Body of pancreas (tissue), 4 donors: ENCODE measurements at regions not wholly inside any gene's neighbourhood (a gene's known extent, or its start where the extent isn't known, plus 50 kb on each side); places are given as distances from the start of the nearest gene placed in this dataset.
"Not testable (repeated sequence)": the region's sequence is repeated elsewhere in the genome, so short reads cannot be mapped to it uniquely, and the experiment has no call there.

Source experiments
- ATAC-seq: fragments of 150-250 bp; one replicate; pipeline ENCODE4 v1.9.1; 2016
- DNase-seq, 4 donors: peaks; one replicate each; pipeline ENCODE4 v3.0.0-alpha.2; 2019
- H3K27ac ChIP-seq, 4 donors: fragments of 200-600 bp; sonication (generic); 1 replicate in 3 of 4; 2 replicates in 1 of 4; pipeline versions ENCODE4 v1.5.1 to v1.6.1; 2016 to 2019; ENCODE audit warnings: mild to moderate bottlenecking in 1 of 4, mixed read lengths in 1 of 4, moderate library complexity in 1 of 4
- H3K27me3 ChIP-seq, 2 donors: fragments of 200-600 bp; sonication (generic); one replicate each; pipeline ENCODE4 v1.6.0; 2016; ENCODE audit warnings: mild to moderate bottlenecking in 1 of 2
- H3K36me3 ChIP-seq, 2 donors: fragments of 200-600 bp; sonication (generic); replicated peaks in 1 of 2; 2 replicates each; pipeline ENCODE4 v1.5.1; 2016; ENCODE audit warnings: low read depth in 2 of 2; ENCODE audit not compliant: insufficient read depth in 1 of 2
- H3K4me1 ChIP-seq: fragments of 200-600 bp; sonication (generic); one replicate; pipeline ENCODE4 v1.6.0; 2016
- H3K4me3 ChIP-seq, 2 donors: fragments of 200-600 bp; sonication (generic); 1 replicate in 1 of 2; 2 replicates in 1 of 2; pipeline ENCODE4 v1.5.1; 2016 to 2019
- H3K9me3 ChIP-seq, 3 donors: fragments of 200-600 bp; sonication (generic); 1 replicate in 2 of 3; 2 replicates in 1 of 3; pipeline ENCODE4 v1.5.1; 2016
- POLR2A ChIP-seq, 3 donors: fragments of 450-650 bp; IDR thresholded peaks; one replicate each; pipeline ENCODE4 v1.6.1; 2016; ENCODE audit warnings: antibody characterized with exemption in 3 of 3, mild to moderate bottlenecking in 2 of 3
- WGBS, 2 donors: methylation state at CpG; one replicate each; pipeline ENCODE4 v1.1.5; 2017; 5-methylcytosine and 5-hydroxymethylcytosine counted together
- intact Hi-C: fragments of 100-400 bp; cut with DNase I; formaldehyde crosslinking; loops from one replicate; pipeline ENCODE4 v1.15.1; 2023
- TF ChIP-seq, protein P1 (sequence below), 7 experiments: fragments of 450-650 bp in 4 of 7; fragments of 200-600 bp in 3 of 7; sonication (generic) in 3 of 7; IDR thresholded peaks; one replicate each; pipeline ENCODE4 v1.5.1; 2016 to 2019; ENCODE audit warnings: antibody characterized with exemption in 7 of 7

DNA sequence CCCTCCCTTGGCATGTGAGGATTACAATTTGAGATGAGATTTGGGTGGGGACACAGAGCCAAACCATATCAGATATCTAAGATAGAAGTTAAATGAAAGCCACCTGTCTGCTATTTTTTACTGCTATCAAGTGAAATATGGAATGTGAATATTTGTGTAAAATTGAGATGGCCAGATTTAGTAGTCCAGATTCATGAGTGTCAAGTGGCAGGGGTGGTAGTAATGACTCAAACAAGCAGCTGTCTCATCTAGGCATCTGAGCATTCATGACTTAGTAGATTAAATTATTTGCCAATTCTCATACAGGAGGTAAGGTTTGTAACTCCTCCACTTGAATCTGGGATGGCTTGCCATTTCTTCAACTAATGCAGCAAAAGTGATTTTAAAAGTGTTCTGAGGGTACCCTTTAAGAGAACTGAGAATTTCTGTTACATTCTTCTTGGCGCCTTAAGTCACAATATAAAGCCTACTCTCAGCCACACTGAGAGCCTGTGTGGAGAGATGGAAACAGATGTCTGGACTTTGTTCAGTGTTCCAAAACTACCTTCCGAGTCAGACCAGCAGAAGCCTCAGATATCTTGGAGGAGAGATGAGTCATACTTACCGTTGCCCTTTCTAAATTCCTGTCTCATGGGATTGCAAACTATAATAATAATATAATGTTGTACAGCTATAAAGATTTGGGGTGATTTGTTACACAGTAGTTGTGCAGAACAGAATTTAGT is 1065.6 kb upstream of the TMPRSS15 start:
- H3K4me1 ChIP-seq = no peaks in the 10 kb centered on the region
- H3K36me3 ChIP-seq = no peaks in the 10 kb centered on the region
- DNase-seq (no peak), ATAC-seq (no peak)
- WGBS, 2 donors = 88 to 91% methylated on average over 3 of the region's 3 CpGs
- H3K27ac ChIP-seq = no peak overlapping the region
- TF ChIP-seq, protein P1, sequence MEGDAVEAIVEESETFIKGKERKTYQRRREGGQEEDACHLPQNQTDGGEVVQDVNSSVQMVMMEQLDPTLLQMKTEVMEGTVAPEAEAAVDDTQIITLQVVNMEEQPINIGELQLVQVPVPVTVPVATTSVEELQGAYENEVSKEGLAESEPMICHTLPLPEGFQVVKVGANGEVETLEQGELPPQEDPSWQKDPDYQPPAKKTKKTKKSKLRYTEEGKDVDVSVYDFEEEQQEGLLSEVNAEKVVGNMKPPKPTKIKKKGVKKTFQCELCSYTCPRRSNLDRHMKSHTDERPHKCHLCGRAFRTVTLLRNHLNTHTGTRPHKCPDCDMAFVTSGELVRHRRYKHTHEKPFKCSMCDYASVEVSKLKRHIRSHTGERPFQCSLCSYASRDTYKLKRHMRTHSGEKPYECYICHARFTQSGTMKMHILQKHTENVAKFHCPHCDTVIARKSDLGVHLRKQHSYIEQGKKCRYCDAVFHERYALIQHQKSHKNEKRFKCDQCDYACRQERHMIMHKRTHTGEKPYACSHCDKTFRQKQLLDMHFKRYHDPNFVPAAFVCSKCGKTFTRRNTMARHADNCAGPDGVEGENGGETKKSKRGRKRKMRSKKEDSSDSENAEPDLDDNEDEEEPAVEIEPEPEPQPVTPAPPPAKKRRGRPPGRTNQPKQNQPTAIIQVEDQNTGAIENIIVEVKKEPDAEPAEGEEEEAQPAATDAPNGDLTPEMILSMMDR (IDR thresholded peaks at IDR 0.05) = no peak
- no peak for TF ChIP-seq POLR2A (IDR thresholded peaks at IDR 0.05)
- H3K9me3 ChIP-seq = no peaks in the 10 kb centered on the region
- H3K27me3 ChIP-seq = no peaks in the 10 kb centered on the region
- intact Hi-C loops = no loop called here
- H3K4me3 ChIP-seq = no peak overlapping the region

DNA sequence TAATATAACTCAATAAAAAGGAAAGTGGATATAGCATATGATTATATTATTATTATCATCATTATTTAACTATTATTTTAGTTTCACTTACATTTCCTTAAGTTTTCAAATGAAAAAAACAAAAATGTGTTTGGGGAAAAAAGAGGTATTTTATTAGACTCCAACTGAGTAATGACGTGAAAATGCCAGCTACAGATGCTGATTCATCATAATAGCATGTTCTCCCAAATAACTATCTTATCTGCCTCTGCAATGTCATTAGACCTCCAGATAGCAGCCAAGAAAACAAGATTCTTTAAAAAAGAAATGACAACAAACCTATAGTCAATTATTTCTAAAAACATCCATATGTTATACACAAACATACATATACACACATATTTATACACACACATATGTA is 1071.9 kb upstream of the TMPRSS15 start:
- WGBS, 2 donors = 64 to 77% methylated on average over 1 of the region's 1 CpG

DNA sequence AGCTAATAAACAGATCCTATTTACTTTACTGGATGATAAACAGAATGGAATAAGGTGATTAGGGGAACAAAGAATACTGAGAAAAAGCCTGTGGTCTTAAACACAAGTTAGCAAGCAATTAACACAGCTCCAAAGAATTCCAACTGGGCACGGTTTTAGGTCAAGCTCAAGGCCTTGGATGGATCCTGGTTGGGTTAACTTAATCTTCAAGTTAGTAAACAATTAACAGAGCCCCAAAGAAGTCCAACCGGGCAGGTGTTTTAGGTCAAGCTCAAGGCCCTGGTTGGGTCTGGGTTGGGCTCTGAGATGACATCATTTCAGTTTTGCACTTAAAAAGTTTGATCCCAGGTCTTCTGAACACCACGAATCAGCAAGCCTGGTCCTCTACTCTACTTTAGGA is 1086.3 kb upstream of the TMPRSS15 start:
- H3K27ac ChIP-seq = peak overlapping the region in 2 of 4 donors; percentile 6 to 32
- no peaks in the 10 kb centered on the region for H3K36me3 ChIP-seq
- H3K27me3 ChIP-seq = no peaks in the 10 kb centered on the region
- no peak overlapping the region for H3K4me3 ChIP-seq
- 9 to 20% methylated on average over 3 of the region's 3 CpGs for WGBS, 2 donors
- TF ChIP-seq POLR2A (IDR thresholded peaks at IDR 0.05) = no peak
- TF ChIP-seq, protein P1 (IDR thresholded peaks at IDR 0.05) = no peak
- peak; percentile 86 for ATAC-seq
- peak; percentile 22 to 47 (median 37) for DNase-seq
- intact Hi-C loops = no loop called here
- no peaks in the 10 kb centered on the region for H3K9me3 ChIP-seq
- H3K4me1 ChIP-seq = peaks cover 12% of the 10 kb centered on the region

More for the DNA sequence above, 1071.9 kb upstream of the TMPRSS15 start:
- Histone ChIP-seq H3K27me3 (no peaks in the 10 kb centered on the region), H3K36me3 (no peaks in the 10 kb centered on the region), H3K4me3 (no peak overlapping the region), H3K27ac (no peak overlapping the region), H3K4me1 (no peaks in the 10 kb centered on the region), H3K9me3 (no peaks in the 10 kb centered on the region)
- TF ChIP-seq POLR2A (IDR thresholded peaks at IDR 0.05) = no peak
- TF ChIP-seq, protein P1 (IDR thresholded peaks at IDR 0.05) = no peak
- intact Hi-C loops = no loop called here
- ATAC-seq = no peak
- DNase-seq = no peak

DNA sequence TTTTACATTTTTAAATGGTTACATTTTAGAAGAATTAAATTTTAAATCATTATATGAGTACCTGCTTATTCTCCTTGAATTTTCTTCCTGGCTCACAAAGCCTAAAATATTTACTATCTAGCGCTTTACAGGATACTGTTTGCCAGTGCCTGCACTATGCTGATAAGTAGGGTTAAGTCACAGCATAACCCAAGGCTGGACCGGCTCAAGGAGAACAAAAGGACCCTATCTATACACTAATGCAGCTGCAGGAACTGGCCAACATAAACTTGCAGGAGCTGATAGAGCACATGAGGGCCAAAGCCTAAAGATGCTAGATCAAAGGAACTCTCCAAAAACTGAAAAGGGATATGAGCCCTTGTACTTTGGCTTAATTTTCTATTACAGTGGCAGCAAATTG is 1086.9 kb upstream of the TMPRSS15 start:
- no peak for DNase-seq
- peak; percentile 30 for ATAC-seq
- no peak for TF ChIP-seq POLR2A (IDR thresholded peaks at IDR 0.05)
- TF ChIP-seq, protein P1 (IDR thresholded peaks at IDR 0.05) = no peak
- intact Hi-C loops = no loop called here
- Histone ChIP-seq H3K27me3 (no peaks in the 10 kb centered on the region), H3K36me3 (no peaks in the 10 kb centered on the region), H3K9me3 (no peaks in the 10 kb centered on the region), H3K4me1 (peaks cover 12% of the 10 kb centered on the region), H3K27ac (peak overlapping the region in 1 of 4 donors; percentile 32), H3K4me3 (no peak overlapping the region)
- WGBS, 2 donors = 6 to 23% methylated on average over 2 of the region's 2 CpGs

DNA sequence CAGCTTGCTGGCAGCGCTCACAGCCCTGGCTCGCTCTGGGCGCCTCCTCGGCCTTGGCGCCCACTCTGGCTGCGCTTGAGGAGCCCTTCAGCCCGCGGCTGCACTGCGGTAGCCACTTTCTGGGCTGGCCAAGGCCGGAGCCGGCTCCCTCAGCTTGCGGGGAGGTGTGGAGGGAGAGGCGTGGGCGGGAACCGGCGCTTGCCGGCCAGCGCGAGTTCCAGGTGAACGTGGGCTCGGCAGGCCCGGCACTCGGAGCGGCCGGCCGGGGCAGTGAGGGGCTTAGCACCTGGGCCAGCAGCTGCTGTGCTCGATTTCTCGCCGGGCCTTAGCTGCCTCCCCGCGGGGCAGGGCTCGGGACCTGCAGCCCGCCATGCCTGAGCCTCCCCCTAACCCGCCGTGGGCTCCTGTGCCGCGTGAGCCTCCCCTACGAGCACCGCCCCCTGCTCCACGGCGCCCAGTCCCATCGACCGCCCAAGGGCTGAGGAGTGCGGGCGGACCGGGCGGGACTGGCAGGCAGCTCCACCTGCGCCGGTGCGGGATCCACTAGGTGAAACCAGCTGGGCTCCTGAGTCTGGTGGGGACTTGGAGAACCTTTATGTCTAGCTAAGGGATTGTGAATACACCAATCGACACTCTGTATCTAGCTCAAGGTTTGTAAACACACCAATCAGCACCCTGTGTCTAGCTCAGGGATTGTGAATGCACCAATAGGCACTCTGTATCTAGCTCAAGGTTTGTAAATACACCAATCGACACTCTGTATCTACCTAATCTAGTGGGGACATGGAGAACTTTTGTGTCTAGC is 1090.1 kb upstream of the TMPRSS15 start:
- H3K9me3 ChIP-seq, intact Hi-C loops, ATAC-seq, H3K4me3 ChIP-seq, DNase-seq, H3K27ac ChIP-seq, H3K27me3 ChIP-seq, H3K36me3 ChIP-seq: not testable (repeated sequence)
- WGBS, 2 donors = 91 to 94% methylated on average over 8 to 51 of the region's 52 CpGs
- peaks cover 12% of the 10 kb centered on the region for H3K4me1 ChIP-seq
